HG02840 (cell line): ENCODE measurements at regions not wholly inside any gene's neighbourhood (a gene's known extent, or its start where the extent isn't known, plus 50 kb on each side); places are given as distances from the start of the nearest gene placed in this dataset.
"Not testable (repeated sequence)": the region's sequence is repeated elsewhere in the genome, so short reads cannot be mapped to it uniquely, and the experiment has no call there.

Source experiments
- ATAC-seq: cut with Tn5 transposase; IDR thresholded peaks from one replicate; pipeline ENCODE4 v1.9.1; 2021; ENCODE audit warnings: mild to moderate bottlenecking, moderate library complexity, moderate number of reproducible peaks; ENCODE audit not compliant: unreplicated experiment, low FRiP score

GRCh38 chr20:17891131-17891530 lies 77.5 kb downstream of the SNX5 start:
- not testable (repeated sequence) for ATAC-seq

- ATAC-seq: no peak
Observed at GRCh38 chr20:17890330-17890729, 78.3 kb downstream of the SNX5 start.

DNA sequence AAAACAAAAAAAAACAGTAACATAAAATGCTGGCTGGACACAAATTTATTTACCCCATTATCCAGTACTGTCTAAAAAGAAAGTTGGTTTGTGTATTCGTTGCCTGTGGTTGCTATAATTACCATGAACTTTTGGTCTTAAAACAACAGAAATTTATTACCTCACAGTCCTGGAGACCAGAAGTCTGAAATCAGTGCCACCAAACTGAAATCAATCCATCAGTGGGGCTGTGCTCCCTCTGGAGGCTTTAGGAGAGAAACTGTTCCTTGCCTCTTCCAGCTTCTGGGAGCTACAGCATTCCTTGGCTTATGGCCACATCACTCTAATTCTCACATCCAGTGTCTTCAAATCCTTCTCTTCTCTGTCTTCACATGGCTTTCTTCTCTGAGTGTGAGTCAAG lies 79.4 kb downstream of the SNX5 start:
- ATAC-seq: no peak

DNA sequence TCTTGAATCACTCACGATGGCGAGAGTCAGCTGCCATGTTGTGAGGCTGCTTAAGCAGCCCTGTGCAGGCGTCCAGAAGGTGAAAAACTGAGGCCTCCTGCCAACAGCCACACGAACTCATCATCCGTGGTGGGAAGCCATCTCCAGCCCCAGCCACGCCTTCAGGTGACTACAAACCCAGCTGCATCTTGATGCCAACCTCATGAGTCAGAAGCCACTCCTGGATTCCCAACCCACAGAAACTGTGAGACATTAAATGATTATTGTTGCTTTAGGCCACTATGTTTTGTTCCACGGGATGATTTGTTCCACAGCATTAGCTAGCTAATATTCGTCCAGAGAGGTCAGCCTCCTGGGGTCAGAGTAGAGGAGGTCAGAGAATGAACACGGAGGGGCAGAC lies 80.5 kb downstream of the SNX5 start:
- no peak for ATAC-seq

DNA sequence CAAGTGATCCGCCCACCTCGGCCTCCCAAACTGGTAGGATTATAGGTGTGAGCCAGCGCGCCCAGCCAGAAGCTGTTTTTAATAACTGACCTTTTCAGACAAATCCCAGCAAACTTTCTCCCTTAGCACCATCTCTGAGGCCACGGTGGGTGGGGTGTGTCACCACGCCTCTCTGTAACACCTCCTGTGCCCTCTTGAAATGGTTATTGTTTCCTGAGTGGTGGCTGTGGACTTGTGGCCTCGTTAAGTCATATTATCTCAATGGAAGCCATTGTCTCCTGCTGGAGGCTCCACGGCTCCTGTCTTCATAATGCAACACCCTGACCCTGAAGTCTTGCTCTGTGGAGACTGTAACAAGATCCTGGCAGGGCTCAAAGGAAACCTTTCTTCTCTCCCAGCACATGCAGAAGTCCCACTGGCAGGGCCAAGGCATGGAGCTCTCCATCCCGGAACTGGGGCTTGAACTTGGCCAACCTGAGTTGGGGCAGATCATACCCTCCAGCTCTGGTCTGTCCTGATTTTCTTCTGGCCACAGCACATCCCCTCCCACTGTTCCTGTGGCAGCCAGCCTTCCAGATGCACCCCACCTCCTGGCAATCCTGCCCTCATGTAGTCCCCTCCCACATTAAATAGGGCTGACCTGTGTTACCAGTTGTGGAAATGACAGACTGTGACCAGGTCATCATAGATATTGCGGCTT lies 81.1 kb downstream of the SNX5 start:
- ATAC-seq: no peak

DNA sequence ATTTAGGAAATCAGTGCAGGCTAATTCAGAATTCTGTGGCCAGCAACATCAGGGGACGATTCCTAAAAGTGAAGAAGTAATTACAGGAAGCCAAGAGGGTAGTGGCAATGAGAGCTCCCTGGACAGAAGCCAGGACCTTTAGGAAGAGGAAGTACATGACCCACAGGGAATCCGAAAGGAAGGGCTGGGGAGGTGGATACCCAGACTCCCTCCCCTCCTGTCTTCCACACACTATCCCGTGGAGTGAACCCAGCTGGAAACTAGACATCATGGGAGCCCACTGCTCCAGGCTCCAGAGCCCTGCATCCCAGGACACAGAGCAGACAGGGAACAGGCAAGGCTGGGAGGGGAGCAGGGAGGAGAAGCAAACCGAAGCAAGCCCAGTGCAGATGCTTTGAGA lies 83.0 kb downstream of the SNX5 start:
- no peak for ATAC-seq

DNA sequence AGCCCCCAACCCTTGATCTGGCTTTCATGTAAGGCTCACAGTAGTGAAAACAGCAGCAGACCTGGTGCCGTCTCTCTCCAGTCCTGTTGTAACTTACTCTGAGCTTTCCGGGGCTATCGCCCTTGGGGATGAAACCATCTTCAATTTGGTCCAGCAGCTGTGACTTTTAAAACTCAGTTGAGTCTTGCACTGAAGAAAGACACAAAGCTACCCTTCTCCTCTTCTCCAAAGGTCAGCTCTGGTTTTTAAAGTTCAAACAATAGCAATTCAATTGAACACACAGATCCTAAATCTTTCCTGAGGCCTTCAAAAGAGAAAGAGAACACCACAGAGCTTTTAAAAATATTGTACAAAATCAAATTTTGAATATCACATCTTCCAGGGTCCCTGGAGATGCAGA lies 83.5 kb downstream of the SNX5 start:
- no peak for ATAC-seq

- ATAC-seq: no peak
Observed at GRCh38 chr20:17884307-17885003, 84.1 kb downstream of the SNX5 start.

- ATAC-seq: no peak
Observed at GRCh38 chr20:17883592-17884306, 84.8 kb downstream of the SNX5 start.

GRCh38 chr20:17882834-17883591 lies 85.6 kb downstream of the SNX5 start:
- ATAC-seq: no peak

- no peak for ATAC-seq
Observed at GRCh38 chr20:17882065-17882833, 86.3 kb downstream of the SNX5 start.

- no peak for ATAC-seq
Observed at GRCh38 chr20:17881741-17882064, 86.9 kb downstream of the SNX5 start.

- ATAC-seq: no peak
Observed at GRCh38 chr20:17878912-17879602, 89.5 kb downstream of the SNX5 start.

- ATAC-seq: no peak
Observed at GRCh38 chr20:17878069-17878911, 90.3 kb downstream of the SNX5 start.

- no peak for ATAC-seq
Observed at GRCh38 chr20:17875981-17876385, 92.6 kb downstream of the SNX5 start.

GRCh38 chr20:17875106-17875980 lies 93.3 kb downstream of the SNX5 start:
- no peak for ATAC-seq

GRCh38 chr20:17874271-17875105 lies 94.1 kb downstream of the SNX5 start:
- ATAC-seq: no peak
